ENCODE measurements at regions not wholly inside any gene's neighbourhood (a gene's known extent, or its start where the extent isn't known, plus 50 kb on each side); places are given as distances from the start of the nearest gene placed in this dataset.

- TF ChIP-seq POLR2A (IDR thresholded peaks at IDR 0.05) (no peak), POLR2AphosphoS5 (IDR thresholded peaks at IDR 0.05) (no peak), CTCF (IDR thresholded peaks at IDR 0.05) (no peak)
- Histone ChIP-seq H3K36me3 (no peaks in the 10 kb centered on the region), H3K4me1 (no peaks in the 10 kb centered on the region), H3K27ac (no peak overlapping the region), H3K4me3 (no peak overlapping the region), H3K27me3 (no peaks in the 10 kb centered on the region), H3K9me3 (no peaks in the 10 kb centered on the region)
- intact Hi-C loops (cut with DNase I; ENCODE audit: low total_unique reads) = no loop called here
- DNase-seq (ENCODE audit: low spot score in 2 of 2) = no peak
These were observed 723.8 kb downstream of the BCL11B start for GRCh38 chr14:98548071-98548686.

- Histone ChIP-seq H3K4me1 (no peaks in the 10 kb centered on the region), H3K9me3 (no peaks in the 10 kb centered on the region), H3K27me3 (no peaks in the 10 kb centered on the region), H3K4me3 (no peak overlapping the region), H3K27ac (no peak overlapping the region), H3K36me3 (no peaks in the 10 kb centered on the region)
- no peak for DNase-seq (ENCODE audit: low spot score in 2 of 2)
- TF ChIP-seq POLR2A (IDR thresholded peaks at IDR 0.05) (no peak), CTCF (IDR thresholded peaks at IDR 0.05) (no peak), POLR2AphosphoS5 (IDR thresholded peaks at IDR 0.05) (no peak)
- intact Hi-C loops (cut with DNase I; ENCODE audit: low total_unique reads) = no loop called here
These were observed 721.0 kb downstream of the BCL11B start for GRCh38 chr14:98551028-98551427.

GRCh38 chr14:98555440-98555839 lies 716.6 kb downstream of the BCL11B start:
- no peak for DNase-seq (ENCODE audit: low spot score in 2 of 2)
- H3K27me3 ChIP-seq = peaks cover 0 to 6% of the 10 kb centered on the region in 2 donors
- H3K4me1 ChIP-seq = no peaks in the 10 kb centered on the region
- TF ChIP-seq CTCF (IDR thresholded peaks at IDR 0.05) (no peak), POLR2AphosphoS5 (IDR thresholded peaks at IDR 0.05) (no peak), POLR2A (IDR thresholded peaks at IDR 0.05) (no peak)
- no peaks in the 10 kb centered on the region for H3K9me3 ChIP-seq
- no peak overlapping the region for H3K27ac ChIP-seq
- intact Hi-C loops (cut with DNase I; ENCODE audit: low total_unique reads) = no loop called here
- H3K36me3 ChIP-seq = no peaks in the 10 kb centered on the region
- no peak overlapping the region for H3K4me3 ChIP-seq

- H3K36me3 ChIP-seq = no peaks in the 10 kb centered on the region
- no peak overlapping the region for H3K27ac ChIP-seq
- no peaks in the 10 kb centered on the region for H3K27me3 ChIP-seq
- DNase-seq (ENCODE audit: low spot score in 2 of 2) = no peak
- intact Hi-C loops (cut with DNase I; ENCODE audit: low total_unique reads) = no loop called here
- no peaks in the 10 kb centered on the region for H3K4me1 ChIP-seq
- TF ChIP-seq POLR2AphosphoS5 (IDR thresholded peaks at IDR 0.05) = no peak
- TF ChIP-seq POLR2A (IDR thresholded peaks at IDR 0.05) = no peak
- H3K4me3 ChIP-seq = no peak overlapping the region
- H3K9me3 ChIP-seq = no peaks in the 10 kb centered on the region
These were observed 708.0 kb downstream of the BCL11B start for GRCh38 chr14:98564006-98564405.

- no peak overlapping the region for H3K4me3 ChIP-seq
- no peaks in the 10 kb centered on the region for H3K4me1 ChIP-seq
- H3K27ac ChIP-seq = no peak overlapping the region
- DNase-seq (ENCODE audit: low spot score in 2 of 2) = no peak
- H3K27me3 ChIP-seq = no peaks in the 10 kb centered on the region
- no peak for TF ChIP-seq POLR2A (IDR thresholded peaks at IDR 0.05)
- no peak for TF ChIP-seq POLR2AphosphoS5 (IDR thresholded peaks at IDR 0.05)
- TF ChIP-seq CTCF (IDR thresholded peaks at IDR 0.05) = no peak
- intact Hi-C loops (cut with DNase I; ENCODE audit: low total_unique reads) = no loop called here
- H3K36me3 ChIP-seq = no peaks in the 10 kb centered on the region
- H3K9me3 ChIP-seq = no peaks in the 10 kb centered on the region
These were observed 707.5 kb downstream of the BCL11B start for GRCh38 chr14:98564541-98564940.

- Histone ChIP-seq H3K4me3 (no peak overlapping the region), H3K36me3 (no peaks in the 10 kb centered on the region), H3K27ac (no peak overlapping the region), H3K9me3 (peaks cover 0 to 8% of the 10 kb centered on the region in 2 donors), H3K27me3 (no peaks in the 10 kb centered on the region), H3K4me1 (no peaks in the 10 kb centered on the region)
- no peak for DNase-seq (ENCODE audit: low spot score in 2 of 2)
- intact Hi-C loops (cut with DNase I; ENCODE audit: low total_unique reads) = no loop called here
- no peak for TF ChIP-seq CTCF (IDR thresholded peaks at IDR 0.05)
- no peak for TF ChIP-seq POLR2A (IDR thresholded peaks at IDR 0.05)
These were observed 700.9 kb downstream of the BCL11B start for GRCh38 chr14:98571104-98571503.

Data from breast epithelium (tissue), 4 donors.